ENCODE measurements at regions not wholly inside any gene's neighbourhood (a gene's known extent, or its start where the extent isn't known, plus 50 kb on each side); places are given as distances from the start of the nearest gene placed in this dataset.

- H3K27ac Mint-ChIP-seq: no peak overlapping the region
- ATAC-seq (no peak), DNase-seq (ENCODE audit: low spot score) (no peak)
- H3K27me3 Mint-ChIP-seq (ENCODE audit: insufficient read depth, low read depth, poor library complexity): peaks cover 11% of the 10 kb centered on the region
- Histone ChIP-seq H3K9me2 (ENCODE audit: insufficient read depth) (no peaks in the 10 kb centered on the region), H3K27me3 (ENCODE audit: insufficient read depth) (no peaks in the 10 kb centered on the region), H3K27ac (ENCODE audit: low read depth) (no peak overlapping the region), H3K4me1 (ENCODE audit: insufficient read depth) (peaks cover 16% of the 10 kb centered on the region), H4K20me1 (replicated peaks; ENCODE audit: insufficient read depth) (no peaks in the 10 kb centered on the region), H3K36me3 (ENCODE audit: insufficient read depth) (no peaks in the 10 kb centered on the region), H3K4me2 (no peak overlapping the region), H3K4me3 (no peak overlapping the region), H3K79me2 (replicated peaks; ENCODE audit: insufficient read depth) (no peaks in the 10 kb centered on the region), H2AFZ (no peak overlapping the region), H3F3A (replicated peaks; ENCODE audit: low read depth) (no peaks in the 10 kb centered on the region)
- H3K9me3 Mint-ChIP-seq: no peaks in the 10 kb centered on the region
- TF ChIP-seq POLR2AphosphoS5 (IDR thresholded peaks at IDR 0.05; ENCODE audit: low read depth) (no peak), CREB1 (CRISPR knock-in tag; IDR thresholded peaks at IDR 0.05; ENCODE audit: low read depth) (no peak), NANOG (IDR thresholded peaks at IDR 0.05; ENCODE audit: borderline replicate concordance) (no peak), REST (IDR thresholded peaks at IDR 0.05; ENCODE audit: unreplicated experiment) (no peak), JUNB (IDR thresholded peaks at IDR 0.05; ENCODE audit: unreplicated experiment) (no peak), ZNF331 (CRISPR knock-in tag; IDR thresholded peaks at IDR 0.05; ENCODE audit: low read depth) (no peak), CTCF (conservative IDR thresholded peaks at IDR 0.05; ENCODE audit: low read depth in 2 of 2) (no peak), STAT1 (IDR thresholded peaks at IDR 0.05; ENCODE audit: unreplicated experiment) (no peak), EZH2 (IDR thresholded peaks at IDR 0.05; ENCODE audit: low read depth, unreplicated experiment) (no peak), ZNF114 (CRISPR knock-in tag; IDR thresholded peaks at IDR 0.05) (no peak), ZNF462 (CRISPR knock-in tag; IDR thresholded peaks at IDR 0.05) (no peak), ETS1 (IDR thresholded peaks at IDR 0.05) (no peak), EZH2phosphoT487 (IDR thresholded peaks at IDR 0.05; ENCODE audit: unreplicated experiment) (no peak)
- H3K4me3 Mint-ChIP-seq: no peak overlapping the region
- H3K36me3 Mint-ChIP-seq (ENCODE audit: low read depth): no peaks in the 10 kb centered on the region
- peaks cover 20% of the 10 kb centered on the region for H3K4me1 Mint-ChIP-seq
Observed at GRCh38 chr17:70317421-70317820, 148.1 kb downstream of the KCNJ2 start.

Data from GM23338 (cell line).